GM20431 (cell line): ENCODE measurements at regions not wholly inside any gene's neighbourhood (a gene's known extent, or its start where the extent isn't known, plus 50 kb on each side); places are given as distances from the start of the nearest gene placed in this dataset.
"Not testable (repeated sequence)": the region's sequence is repeated elsewhere in the genome, so short reads cannot be mapped to it uniquely, and the experiment has no call there.

Source experiments
- in situ Hi-C: fragments of 300-500 bp; cut with MseI, MboI; formaldehyde crosslinking; loops from one replicate; pipeline ENCODE4 v1.15.0; 2020; ENCODE audit warnings: low sequenced_read_pairs; ENCODE audit not compliant: unreplicated experiment

GRCh38 chr14:55913324-55914025, 204.7 kb upstream of the PELI2 start:
- in situ Hi-C loops = no loop called here

DNA sequence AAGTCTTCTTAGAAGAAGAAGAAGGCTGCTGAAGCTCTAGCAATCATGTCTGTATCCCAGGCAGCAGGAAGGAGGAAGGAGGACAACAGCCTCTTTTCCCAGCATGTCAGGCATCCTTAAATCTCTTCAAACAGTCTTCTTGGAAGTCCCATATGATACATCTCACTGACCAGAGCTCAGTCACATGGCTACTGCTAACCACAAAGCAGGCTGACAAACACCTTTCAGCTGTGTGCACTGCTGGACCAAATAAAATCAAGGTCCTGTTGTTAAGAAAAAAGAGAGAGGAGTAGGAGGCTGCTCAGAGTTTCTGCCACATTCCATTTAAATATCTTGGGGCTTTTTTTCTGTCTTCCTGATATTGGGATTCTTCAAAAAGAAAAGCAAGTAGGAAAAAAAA, 203.4 kb upstream of the PELI2 start:
- in situ Hi-C loops = no loop called here

DNA sequence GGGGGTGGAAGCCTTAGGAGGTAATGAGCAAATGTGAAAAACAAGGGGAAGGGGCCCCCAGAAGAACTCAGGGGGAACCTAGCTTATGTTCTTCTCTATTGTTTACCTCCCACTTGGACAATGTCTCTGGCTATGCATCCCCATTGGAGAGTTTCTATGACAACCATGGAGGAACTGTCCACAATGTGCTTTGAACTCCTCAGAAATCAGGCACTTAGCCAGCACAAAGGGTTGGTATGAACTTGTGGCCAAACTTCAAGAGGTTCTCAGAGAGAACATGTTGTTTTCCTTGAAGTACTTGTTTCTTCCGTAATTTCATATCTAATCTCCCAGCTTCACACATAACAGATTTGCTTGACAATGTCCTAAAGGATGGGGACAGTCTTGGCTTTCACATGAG, 202.8 kb upstream of the PELI2 start:
- in situ Hi-C loops = no loop called here

DNA sequence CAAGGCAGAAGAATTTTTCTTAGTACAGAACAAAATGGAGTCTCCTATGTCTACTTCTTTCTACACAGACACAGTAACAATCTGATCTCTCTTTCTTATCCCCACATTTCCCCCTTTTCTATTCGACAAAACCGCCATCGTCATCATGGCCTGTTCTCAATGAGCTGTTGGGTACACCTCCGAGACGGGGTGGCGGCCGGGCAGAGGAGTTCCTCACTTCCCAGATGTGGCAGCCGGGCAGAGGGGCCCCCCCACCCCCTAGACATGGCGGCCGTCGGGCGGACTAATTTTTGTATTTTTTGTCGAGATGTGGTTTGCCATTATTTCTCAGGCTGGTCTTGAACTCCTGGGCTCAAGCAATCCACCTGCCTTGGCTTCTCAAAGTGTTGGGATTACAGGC, 198.4 kb upstream of the PELI2 start:
- in situ Hi-C loops = not testable (repeated sequence)

- in situ Hi-C loops = no loop called here
These were observed 196.7 kb upstream of the PELI2 start for GRCh38 chr14:55921511-55921910.

DNA sequence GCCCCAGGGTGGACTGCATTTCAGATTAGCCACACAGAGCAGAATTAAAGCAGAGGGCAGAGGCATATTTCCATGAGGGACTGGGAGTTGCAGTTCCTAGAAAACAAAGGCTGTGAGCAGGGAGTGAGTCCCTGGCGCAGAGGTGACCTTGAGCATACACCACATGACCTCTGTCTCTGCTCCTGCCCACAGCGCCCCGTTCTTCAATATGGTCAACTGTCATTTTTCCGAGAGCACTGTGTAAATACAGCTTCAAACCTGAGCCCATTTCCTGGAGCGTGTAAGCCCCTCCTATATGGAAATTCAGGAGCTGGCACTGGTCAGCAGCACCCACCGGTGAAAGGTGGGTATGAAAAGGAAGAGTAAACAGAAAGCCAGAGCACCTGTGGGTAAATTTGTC, 192.2 kb upstream of the PELI2 start:
- in situ Hi-C loops = no loop called here

DNA sequence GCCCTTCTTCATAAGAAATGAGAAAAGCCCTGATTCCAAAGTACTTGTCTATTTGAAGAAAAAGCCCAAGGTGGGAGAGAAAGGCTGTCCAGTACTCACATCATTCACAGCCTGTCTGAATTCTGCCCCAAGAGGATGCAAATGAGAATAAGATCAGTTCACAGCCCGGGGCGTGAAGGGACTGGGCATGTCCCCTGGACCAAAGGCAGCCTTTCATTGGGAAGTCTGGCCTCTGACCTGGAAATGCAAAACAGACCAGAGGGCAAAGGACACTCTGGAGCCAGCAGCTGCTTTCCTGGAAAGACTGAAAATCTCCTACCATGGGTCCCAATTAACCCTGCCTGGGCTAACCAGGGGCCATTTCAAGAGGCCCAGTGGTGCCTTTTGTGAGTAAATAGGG, 191.2 kb upstream of the PELI2 start:
- in situ Hi-C loops = no loop called here

- in situ Hi-C loops = no loop called here
These were observed 189.9 kb upstream of the PELI2 start for GRCh38 chr14:55928276-55928675.

DNA sequence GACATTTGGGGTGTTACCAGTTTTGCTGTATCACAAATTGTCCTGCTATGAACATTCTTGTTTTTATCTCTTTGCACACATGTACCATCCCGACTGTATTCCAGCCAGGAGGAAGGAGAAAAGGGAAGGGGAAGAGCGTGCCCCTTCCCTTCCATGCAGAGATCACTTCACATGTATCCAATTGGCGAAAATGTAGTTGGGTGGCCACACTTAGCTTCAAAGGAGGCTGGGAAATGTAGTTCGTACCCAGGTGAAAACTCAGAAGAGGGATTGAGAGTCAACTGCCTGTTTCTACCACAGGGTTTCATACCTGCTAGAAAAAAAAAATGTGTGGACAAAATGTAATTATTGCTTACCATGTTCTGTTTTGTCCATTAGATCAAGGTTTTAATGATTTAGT, 189.1 kb upstream of the PELI2 start:
- in situ Hi-C loops = no loop called here

DNA sequence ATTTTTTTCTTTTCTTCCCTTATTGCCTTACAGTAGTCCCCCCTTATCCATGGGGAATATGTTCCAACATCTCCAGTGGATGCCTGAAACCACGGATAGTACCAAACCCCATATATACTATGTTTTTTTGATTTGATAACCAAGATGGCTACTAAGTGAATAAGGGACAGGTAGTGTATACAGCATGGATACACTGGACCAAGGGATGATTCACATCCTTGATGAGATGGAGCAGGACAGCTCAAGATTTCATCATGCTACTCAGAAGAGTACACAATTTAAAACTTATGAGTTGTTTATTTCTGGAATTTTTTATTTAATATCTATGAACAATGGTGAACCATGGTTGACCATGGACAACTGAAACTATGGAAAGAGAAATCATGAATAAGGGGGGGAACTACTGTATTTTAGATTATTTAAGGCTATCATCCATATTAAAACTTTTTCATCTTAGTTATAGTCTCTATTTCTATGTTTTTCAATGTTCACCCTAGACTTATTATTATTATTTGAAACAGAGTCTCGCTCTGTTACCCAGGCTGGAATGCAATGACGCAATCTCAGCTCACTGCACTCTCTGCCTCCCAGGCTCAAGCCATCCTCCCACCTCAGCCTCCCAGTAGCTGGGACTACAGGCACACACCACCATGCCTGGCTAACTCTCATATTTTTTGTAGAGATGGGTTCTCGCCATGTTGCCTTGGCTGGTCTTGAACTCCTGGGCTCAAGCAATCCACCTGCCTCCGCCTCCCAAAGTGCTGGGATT, 188.0 kb upstream of the PELI2 start:
- in situ Hi-C loops = no loop called here

GRCh38 chr14:55936691-55937090, 181.5 kb upstream of the PELI2 start:
- in situ Hi-C loops = no loop called here

GRCh38 chr14:55938249-55938791, 179.9 kb upstream of the PELI2 start:
- in situ Hi-C loops = no loop called here

- in situ Hi-C loops = no loop called here
These were observed 176.0 kb upstream of the PELI2 start for GRCh38 chr14:55942076-55942654.

- in situ Hi-C loops = no loop called here
These were observed 175.4 kb upstream of the PELI2 start for GRCh38 chr14:55942826-55943225.

GRCh38 chr14:55944757-55945156, 173.5 kb upstream of the PELI2 start:
- in situ Hi-C loops = no loop called here

DNA sequence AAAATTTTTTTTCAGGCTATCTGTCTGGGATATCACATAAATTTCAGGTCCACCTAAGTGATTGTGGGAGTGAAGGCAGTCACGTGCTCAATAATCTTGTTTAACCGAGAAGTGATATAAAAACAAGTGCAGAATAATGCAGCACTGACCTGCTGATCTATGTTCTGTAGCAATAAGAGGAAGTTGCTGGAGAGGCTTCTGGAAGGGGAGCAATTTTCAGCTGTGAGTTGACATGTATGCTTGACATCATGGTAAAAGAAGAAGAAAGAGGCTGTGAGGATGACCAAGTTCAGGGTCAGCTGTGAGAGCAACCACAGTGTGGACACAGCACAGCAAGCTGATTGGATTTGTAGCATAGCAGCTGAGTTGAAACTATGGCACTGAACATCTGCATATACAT, 172.0 kb upstream of the PELI2 start:
- in situ Hi-C loops = no loop called here

GRCh38 chr14:55948399-55948798, 169.8 kb upstream of the PELI2 start:
- in situ Hi-C loops = no loop called here

- in situ Hi-C loops = no loop called here
These were observed 168.5 kb upstream of the PELI2 start for GRCh38 chr14:55949708-55950107.

GRCh38 chr14:55950135-55950534, 168.1 kb upstream of the PELI2 start:
- in situ Hi-C loops = no loop called here

DNA sequence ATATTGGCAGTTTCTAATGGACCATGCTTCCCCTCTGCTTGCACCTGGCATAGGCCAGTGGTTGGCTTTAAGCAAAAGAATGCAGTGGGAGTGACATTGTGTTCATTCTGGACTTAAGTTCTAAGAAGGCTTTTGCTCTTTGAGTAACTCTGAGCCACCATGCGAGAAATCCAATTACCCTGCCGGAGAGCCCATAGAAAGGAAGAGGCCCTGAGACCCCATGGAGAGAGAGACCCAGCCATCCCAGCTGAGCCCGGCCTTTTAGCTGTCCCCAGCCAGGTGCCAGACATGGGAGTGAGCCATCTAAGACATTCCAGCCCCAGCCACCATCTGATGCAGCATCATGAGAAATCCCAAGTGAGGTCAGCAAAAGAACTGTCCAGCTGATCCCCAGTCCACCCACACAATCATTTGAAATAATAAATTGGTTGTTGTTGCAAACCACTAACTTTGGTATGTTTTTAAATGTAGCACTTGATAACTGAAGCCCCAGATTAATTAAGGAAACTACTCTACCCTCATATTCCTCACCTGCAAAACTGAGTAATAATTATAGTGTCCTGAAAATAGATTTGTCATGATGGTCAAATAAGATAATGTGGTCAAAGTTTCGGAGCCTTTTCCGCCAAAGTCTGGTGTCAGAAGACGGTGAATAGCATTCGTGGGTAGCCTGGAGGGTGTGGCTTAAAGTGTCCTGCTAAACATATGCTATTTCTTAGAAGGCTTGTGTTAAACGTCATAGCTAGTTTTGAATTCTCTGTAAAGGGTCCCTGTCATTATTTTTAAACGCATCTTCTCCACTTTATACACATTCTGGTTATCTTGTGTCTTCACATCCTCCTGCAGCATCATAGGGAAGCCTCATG, 166.6 kb upstream of the PELI2 start:
- in situ Hi-C loops = no loop called here
